Cardiac muscle cell (in vitro differentiated cells and primary cell): ENCODE measurements at regions not wholly inside any gene's neighbourhood (a gene's known extent, or its start where the extent isn't known, plus 50 kb on each side); places are given as distances from the start of the nearest gene placed in this dataset.

Experiments
- DNase-seq, 2 donors: peaks; one replicate each; pipeline versions ENCODE4 v3.0.0 to v3.0.0-alpha.2; 2010 to 2017; ENCODE audit warnings: low read depth in 1 of 2, low spot score in 1 of 2
- H3K27ac ChIP-seq: fragments of 200-600 bp; sonication (generic); 2 replicates; pipeline ENCODE4 v1.5.1; 2016
- H3K27me3 ChIP-seq: fragments of 200-600 bp; sonication (generic); 2 replicates; pipeline ENCODE4 v1.6.0; 2016; ENCODE audit warnings: control low read depth
- H3K36me3 ChIP-seq: fragments of 200-600 bp; sonication (generic); 2 replicates; pipeline ENCODE4 v1.5.1; 2016; ENCODE audit warnings: control low read depth
- H3K4me1 ChIP-seq: fragments of 200-600 bp; sonication (generic); 2 replicates; pipeline ENCODE4 v1.8.1; 2017; ENCODE audit warnings: low read depth, mild to moderate bottlenecking, mixed run types
- H3K4me3 ChIP-seq: fragments of 200-600 bp; sonication (generic); 2 replicates; pipeline ENCODE4 v1.5.1; 2016; ENCODE audit warnings: mild to moderate bottlenecking
- H3K9me3 ChIP-seq: fragments of 200-600 bp; sonication (generic); 2 replicates; pipeline ENCODE4 v1.5.1; 2017; ENCODE audit warnings: low read depth, mild to moderate bottlenecking, control low read depth
- TF ChIP-seq, protein P1 (sequence below): IDR thresholded peaks from 2 replicates; pipeline ENCODE4 v1.5.1; 2012; ENCODE audit warnings: low read depth, mild to moderate bottlenecking, low read length

DNA sequence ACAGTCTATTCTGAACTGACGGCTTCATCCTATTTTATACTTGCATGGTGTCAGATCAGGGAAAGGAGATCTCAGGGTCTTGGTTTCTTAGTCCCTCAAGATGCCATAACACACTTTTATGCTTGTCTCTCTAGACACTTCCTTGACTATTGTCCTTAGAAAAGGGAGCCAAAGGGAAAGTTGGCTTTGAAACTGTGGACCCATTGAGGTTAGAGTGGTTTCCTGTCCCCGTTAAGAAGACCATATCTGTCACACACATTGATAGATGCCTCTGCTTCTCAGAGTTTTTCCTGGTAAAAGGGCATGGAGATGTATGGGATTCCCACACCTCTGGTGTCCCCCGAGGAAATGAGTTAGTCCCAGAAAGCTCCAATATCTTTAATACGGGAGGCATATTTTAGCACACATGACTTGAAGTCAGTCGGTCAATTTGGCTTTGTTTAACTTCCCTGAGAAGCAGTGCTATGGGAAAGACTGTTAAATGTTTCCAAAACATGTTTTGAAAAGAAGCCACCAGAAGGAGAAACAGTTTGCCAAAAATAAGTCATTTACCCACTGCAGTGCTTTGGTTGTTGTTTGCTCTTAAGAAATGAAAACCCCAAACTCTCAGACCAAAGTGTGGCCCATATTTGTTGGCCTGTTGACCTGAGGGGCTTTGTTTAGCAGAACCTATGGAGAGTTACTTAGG lies 133.4 kb upstream of the CXCR4 start:
- H3K4me3 ChIP-seq = no peak overlapping the region
- H3K27me3 ChIP-seq = no peaks in the 10 kb centered on the region
- peaks cover under 1% of the 10 kb centered on the region for H3K4me1 ChIP-seq
- H3K36me3 ChIP-seq = no peaks in the 10 kb centered on the region
- TF ChIP-seq, protein P1, sequence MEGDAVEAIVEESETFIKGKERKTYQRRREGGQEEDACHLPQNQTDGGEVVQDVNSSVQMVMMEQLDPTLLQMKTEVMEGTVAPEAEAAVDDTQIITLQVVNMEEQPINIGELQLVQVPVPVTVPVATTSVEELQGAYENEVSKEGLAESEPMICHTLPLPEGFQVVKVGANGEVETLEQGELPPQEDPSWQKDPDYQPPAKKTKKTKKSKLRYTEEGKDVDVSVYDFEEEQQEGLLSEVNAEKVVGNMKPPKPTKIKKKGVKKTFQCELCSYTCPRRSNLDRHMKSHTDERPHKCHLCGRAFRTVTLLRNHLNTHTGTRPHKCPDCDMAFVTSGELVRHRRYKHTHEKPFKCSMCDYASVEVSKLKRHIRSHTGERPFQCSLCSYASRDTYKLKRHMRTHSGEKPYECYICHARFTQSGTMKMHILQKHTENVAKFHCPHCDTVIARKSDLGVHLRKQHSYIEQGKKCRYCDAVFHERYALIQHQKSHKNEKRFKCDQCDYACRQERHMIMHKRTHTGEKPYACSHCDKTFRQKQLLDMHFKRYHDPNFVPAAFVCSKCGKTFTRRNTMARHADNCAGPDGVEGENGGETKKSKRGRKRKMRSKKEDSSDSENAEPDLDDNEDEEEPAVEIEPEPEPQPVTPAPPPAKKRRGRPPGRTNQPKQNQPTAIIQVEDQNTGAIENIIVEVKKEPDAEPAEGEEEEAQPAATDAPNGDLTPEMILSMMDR = no peak
- no peak overlapping the region for H3K27ac ChIP-seq
- no peak for DNase-seq
- H3K9me3 ChIP-seq = no peaks in the 10 kb centered on the region

GRCh38 chr2:136250131-136250530 lies 132.2 kb upstream of the CXCR4 start:
- Histone ChIP-seq H3K4me3 (no peak overlapping the region), H3K27ac (no peak overlapping the region), H3K9me3 (no peaks in the 10 kb centered on the region), H3K27me3 (no peaks in the 10 kb centered on the region), H3K36me3 (no peaks in the 10 kb centered on the region), H3K4me1 (peaks cover 8% of the 10 kb centered on the region)
- TF ChIP-seq, protein P1 = no peak
- DNase-seq = no peak

GRCh38 chr2:136248907-136249306 lies 131.0 kb upstream of the CXCR4 start:
- H3K27me3 ChIP-seq = no peaks in the 10 kb centered on the region
- no peak for DNase-seq

DNA sequence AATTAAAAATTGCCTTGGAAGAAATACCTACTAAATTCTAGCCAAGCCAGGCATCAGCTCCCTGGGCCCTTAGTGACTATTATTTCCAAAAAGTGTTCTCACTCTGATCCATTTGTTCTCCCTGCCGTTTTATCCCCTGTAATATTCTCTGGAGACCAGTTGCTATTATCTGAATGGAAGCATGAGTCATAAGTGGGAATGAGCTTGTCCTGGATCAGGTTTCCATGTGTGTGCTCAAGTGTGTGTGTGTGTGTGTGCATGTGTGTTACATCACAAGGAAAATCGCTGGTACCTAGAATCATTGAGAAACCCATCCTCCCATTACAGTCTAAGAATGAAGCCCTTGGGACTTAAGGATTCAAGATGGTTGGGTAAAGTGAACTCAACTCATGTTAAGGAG lies 130.3 kb upstream of the CXCR4 start:
- no peaks in the 10 kb centered on the region for H3K27me3 ChIP-seq
- no peak overlapping the region for H3K27ac ChIP-seq
- TF ChIP-seq, protein P1 = no peak
- DNase-seq = peak in 1 of 2 donors; percentile 81
- H3K36me3 ChIP-seq = no peaks in the 10 kb centered on the region
- peaks cover 8% of the 10 kb centered on the region for H3K4me1 ChIP-seq
- H3K4me3 ChIP-seq = no peak overlapping the region
- H3K9me3 ChIP-seq = no peaks in the 10 kb centered on the region

More at GRCh38 chr2:136248907-136249306, 131.0 kb upstream of the CXCR4 start:
- TF ChIP-seq, protein P1 = no peak
- H3K9me3 ChIP-seq = no peaks in the 10 kb centered on the region
- H3K4me3 ChIP-seq = no peak overlapping the region
- H3K4me1 ChIP-seq = peaks cover 8% of the 10 kb centered on the region
- H3K36me3 ChIP-seq = no peaks in the 10 kb centered on the region
- no peak overlapping the region for H3K27ac ChIP-seq

DNA sequence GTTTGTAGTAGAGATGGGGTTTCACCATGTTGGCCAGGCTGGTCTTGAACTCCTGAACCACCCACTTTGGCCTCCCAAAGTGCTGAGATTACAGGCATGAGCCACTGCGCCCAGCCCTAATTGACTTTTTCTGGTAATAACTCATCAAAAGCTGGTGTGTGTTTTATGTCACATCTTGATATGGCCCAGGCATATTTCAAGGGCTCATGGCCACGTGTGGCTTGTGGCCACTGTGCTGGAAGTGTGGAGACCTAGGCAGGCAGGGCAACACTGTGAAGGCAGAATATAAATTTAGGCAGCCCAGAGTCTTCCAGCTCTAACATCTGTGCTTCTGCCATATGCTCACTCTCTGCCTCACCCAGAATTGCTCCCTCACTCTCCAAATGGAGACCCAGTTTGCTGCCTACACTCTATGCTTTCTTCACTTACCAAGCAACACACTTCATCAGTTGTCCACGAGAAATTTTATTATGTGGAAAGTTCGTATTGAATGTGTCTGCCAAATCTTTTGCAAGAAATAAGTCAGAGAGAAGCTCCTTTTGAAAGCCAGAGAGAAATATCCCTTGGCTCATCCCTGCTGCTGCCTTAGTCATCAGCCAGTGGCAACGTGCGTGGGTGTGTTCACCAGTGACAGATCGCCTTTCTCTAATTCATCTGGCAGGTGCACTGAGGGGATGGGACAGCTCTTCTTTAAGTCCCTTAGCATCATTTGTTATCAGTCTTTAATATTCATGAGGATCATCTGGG lies 129.4 kb upstream of the CXCR4 start:
- Histone ChIP-seq H3K4me3 (no peak overlapping the region), H3K27me3 (no peaks in the 10 kb centered on the region), H3K27ac (no peak overlapping the region), H3K9me3 (no peaks in the 10 kb centered on the region), H3K4me1 (peaks cover 8% of the 10 kb centered on the region), H3K36me3 (no peaks in the 10 kb centered on the region)
- TF ChIP-seq, protein P1 = no peak
- DNase-seq = peak in 1 of 2 donors; percentile 29
